GM21717 (cell line): ENCODE measurements at regions not wholly inside any gene's neighbourhood (a gene's known extent, or its start where the extent isn't known, plus 50 kb on each side); places are given as distances from the start of the nearest gene placed in this dataset.

ENCODE experiments used
- ATAC-seq: cut with Tn5 transposase; IDR thresholded peaks from one replicate; pipeline ENCODE4 v1.9.1; 2021; ENCODE audit warnings: mild to moderate bottlenecking, moderate library complexity; ENCODE audit not compliant: unreplicated experiment

DNA sequence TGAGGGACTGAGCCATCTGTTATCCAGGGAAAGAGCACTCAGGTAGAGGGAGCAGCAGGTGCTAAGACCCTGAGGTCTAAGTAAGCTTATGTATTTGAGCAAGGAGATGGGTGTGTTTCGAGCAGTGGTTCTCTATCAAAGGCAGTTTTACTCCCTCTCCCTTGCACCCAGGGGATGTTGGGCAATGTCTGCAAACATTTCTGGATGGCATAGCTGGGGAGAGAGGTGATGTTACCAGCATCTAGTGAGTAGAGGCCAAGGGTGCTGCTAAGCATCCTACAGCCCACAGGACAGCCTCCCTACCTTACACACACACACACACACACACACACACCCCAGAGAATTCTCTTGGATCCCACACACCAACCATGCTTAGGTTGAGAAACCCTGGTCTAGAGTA is 221.0 kb upstream of the PWP1 start:
- no peak for ATAC-seq

GRCh38 chr12:107465625-107466024 is 220.0 kb upstream of the PWP1 start:
- no peak for ATAC-seq

- ATAC-seq: no peak
These were observed 217.9 kb upstream of the PWP1 start for GRCh38 chr12:107467716-107468115.

- ATAC-seq: no peak
These were observed 217.4 kb upstream of the PWP1 start for GRCh38 chr12:107468182-107468581.

DNA sequence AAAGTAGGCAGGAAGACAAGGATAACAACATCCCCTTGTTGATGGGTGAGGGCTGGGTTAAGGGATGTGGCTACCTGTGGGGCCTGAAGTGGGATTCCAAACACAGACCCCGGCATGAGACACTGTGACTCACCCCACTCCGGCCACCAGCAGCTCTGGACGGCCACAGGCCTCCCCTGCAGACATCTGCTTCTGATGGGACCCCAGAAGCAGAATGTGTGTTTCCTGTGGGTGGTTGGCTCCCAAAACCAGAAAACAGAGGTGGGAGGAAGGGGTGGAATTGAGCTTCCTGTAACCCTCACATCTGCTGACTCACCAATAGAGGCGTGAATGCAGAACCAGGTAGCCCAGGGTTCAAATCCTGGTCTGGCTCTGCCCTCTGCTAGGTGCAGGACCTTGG is 216.6 kb upstream of the PWP1 start:
- ATAC-seq: no peak

DNA sequence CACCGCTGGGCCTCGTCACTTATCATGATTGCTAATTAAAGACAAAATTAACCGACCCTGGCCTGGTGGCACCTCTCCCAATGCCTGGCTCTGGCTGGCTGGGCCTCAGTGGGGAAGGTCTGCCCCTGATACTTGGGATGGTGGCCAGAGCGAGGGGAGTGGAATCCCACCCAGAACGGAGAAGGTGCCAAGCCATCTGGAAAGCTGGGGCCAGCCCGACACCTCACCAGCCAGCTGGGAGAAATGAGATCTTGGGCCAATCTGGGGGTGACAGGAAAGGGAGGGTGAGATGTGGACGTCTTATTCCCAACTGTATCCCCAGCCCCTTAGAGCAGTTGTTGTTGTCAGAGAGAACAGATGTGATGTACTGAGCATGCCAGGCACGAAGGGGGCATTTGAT is 215.0 kb upstream of the PWP1 start:
- ATAC-seq: no peak

GRCh38 chr12:107472308-107472707 is 213.3 kb upstream of the PWP1 start:
- ATAC-seq: no peak

GRCh38 chr12:107474099-107474498 is 211.5 kb upstream of the PWP1 start:
- no peak for ATAC-seq

GRCh38 chr12:107474639-107475539 is 210.7 kb upstream of the PWP1 start:
- ATAC-seq: no peak

DNA sequence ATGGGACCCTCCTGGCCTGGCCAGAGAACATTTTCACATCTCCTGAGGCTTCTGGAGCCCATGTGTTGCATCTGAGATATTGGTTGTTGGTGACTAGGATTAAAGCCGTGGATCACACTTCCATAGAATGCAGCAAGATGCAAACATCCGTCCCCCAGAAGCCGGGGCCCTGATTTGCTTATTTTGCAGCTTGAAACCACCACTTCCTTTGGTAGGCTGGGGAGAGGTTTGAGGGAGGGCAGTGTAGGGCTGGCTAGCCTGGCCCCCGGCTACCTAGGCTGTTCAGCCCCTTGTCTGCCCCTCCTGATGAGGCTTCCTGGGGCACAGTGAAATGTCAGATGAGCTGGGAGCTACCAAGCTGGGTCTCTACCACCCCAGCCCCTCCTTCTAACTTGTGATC is 209.7 kb upstream of the PWP1 start:
- no peak for ATAC-seq

DNA sequence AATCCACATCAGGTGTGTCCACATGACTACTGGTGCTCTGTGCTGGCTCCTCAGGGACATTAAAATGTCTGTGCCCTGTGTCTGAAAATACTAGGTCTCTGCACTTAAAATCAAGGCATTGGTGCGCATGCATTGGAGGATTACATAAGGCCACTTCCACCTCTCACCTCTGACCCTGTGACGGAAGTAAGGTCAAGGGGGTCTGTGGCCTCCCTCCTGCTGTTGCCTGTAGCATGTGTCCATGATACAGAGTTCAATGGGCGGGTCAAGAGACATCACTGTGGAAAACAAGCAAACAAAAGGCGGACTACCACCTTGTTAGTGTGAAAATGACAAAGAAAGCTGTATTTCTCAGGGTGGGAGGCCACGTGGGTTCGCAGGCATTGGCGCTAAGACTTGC is 208.6 kb upstream of the PWP1 start:
- no peak for ATAC-seq

DNA sequence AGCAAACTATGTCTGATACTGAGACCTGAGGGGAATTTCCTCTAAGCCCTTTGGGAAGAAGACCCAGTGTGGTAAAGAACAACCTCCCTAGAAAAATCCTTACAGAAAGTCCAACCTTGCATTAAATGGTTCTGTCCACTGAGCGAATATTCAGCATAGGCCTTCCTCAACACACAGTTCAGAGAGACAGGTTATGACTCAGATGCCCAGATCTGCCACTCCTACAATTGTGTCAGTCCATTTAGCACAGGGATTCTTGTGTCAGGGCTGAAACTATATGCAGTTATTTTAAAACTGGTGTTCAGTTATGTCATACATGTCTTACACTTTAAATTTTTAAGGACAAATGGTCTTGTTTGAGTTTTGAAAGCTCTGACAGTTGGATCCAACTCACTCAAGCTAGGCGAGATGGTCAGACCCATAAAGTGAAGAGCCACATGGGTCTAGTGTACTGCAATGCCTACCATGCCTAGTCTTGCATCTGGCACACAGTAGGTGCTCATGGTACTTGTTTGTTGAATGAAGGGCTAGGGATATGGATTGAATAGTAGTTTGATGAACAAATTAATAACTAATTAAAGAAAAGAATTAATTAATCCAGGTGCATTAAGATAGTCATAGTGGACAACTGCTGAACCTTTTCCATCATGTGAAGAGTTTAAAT is 207.5 kb upstream of the PWP1 start:
- ATAC-seq: no peak

DNA sequence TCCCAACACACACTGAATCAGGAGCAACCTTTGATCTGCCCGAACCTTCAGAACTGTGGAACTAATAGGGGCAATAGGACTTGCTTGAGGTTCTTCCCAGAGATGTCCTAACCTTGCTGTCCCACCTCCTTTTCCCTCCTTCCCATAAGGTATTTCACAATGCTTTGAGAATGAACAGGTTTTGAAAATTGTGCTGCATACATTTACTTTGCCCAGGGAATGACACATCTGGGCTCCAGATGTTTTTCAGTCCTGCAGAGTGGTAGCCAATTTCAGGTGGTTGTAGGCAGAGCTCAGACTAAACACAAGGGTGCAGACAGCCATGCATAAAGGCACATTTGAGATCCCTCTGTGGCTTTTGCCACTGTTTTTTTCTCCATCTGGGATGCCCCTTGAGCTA is 206.7 kb upstream of the PWP1 start:
- ATAC-seq: no peak

- ATAC-seq: no peak
These were observed 204.6 kb upstream of the PWP1 start for GRCh38 chr12:107480836-107481608.

DNA sequence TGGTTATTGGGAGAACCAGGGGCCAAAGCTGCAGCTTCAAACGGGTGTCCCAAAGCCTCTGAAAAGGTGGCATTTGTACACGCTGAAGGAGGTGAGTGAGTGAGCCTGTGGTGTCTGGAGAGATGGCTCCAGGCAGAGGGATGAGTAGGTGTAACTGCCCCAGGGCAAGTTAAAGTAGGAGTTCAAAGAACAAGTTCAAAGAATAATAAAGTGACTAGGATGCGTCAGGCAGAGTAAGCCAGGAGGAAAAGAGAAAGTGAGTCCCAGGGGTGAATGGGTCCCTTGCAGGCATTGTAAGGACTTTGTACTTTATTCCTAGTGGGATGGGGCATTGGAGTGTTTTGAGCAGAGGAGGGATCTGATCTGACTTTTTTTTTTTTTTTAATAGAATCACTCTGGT is 201.4 kb upstream of the PWP1 start:
- ATAC-seq: no peak

GRCh38 chr12:107484941-107485340 is 200.7 kb upstream of the PWP1 start:
- no peak for ATAC-seq

- ATAC-seq: no peak
These were observed 199.9 kb upstream of the PWP1 start for GRCh38 chr12:107485731-107486130.

GRCh38 chr12:107486140-107486892 is 199.3 kb upstream of the PWP1 start:
- no peak for ATAC-seq

- ATAC-seq: no peak
These were observed 198.5 kb upstream of the PWP1 start for GRCh38 chr12:107487011-107487680.

GRCh38 chr12:107488666-107489065 is 196.9 kb upstream of the PWP1 start:
- ATAC-seq: no peak
